Hepatocyte (in vitro differentiated cells): ENCODE measurements at regions not wholly inside any gene's neighbourhood (a gene's known extent, or its start where the extent isn't known, plus 50 kb on each side); places are given as distances from the start of the nearest gene placed in this dataset.

Experiments used
- DNase-seq: peaks from one replicate; pipeline ENCODE4 v3.0.0-alpha.2; 2016; ENCODE audit warnings: low spot score
- H2AFZ ChIP-seq: fragments of 200-600 bp; sonication (generic); 2 replicates; pipeline ENCODE4 v1.6.0; 2016; ENCODE audit warnings: antibody characterized with exemption, mild to moderate bottlenecking
- H3K27ac ChIP-seq: fragments of 200-600 bp; sonication (generic); 2 replicates; pipeline ENCODE4 v1.5.1; 2016; ENCODE audit warnings: mild to moderate bottlenecking
- H3K27me3 ChIP-seq: fragments of 200-600 bp; sonication (generic); 2 replicates; pipeline ENCODE4 v1.6.1; 2016
- H3K36me3 ChIP-seq: fragments of 200-600 bp; sonication (generic); replicated peaks from 2 replicates; pipeline ENCODE4 v1.5.1; 2016; ENCODE audit warnings: low read depth; ENCODE audit not compliant: insufficient read depth
- H3K4me1 ChIP-seq: fragments of 200-600 bp; sonication (generic); 2 replicates; pipeline ENCODE4 v1.5.1; 2016; ENCODE audit warnings: mild to moderate bottlenecking, moderate library complexity; ENCODE audit not compliant: insufficient read depth
- H3K4me2 ChIP-seq: fragments of 200-600 bp; sonication (generic); 2 replicates; pipeline ENCODE4 v1.6.0; 2016
- H3K4me3 ChIP-seq: fragments of 200-600 bp; sonication (generic); 2 replicates; pipeline ENCODE4 v1.5.1; 2016; ENCODE audit warnings: mild to moderate bottlenecking
- H3K79me2 ChIP-seq: fragments of 200-600 bp; sonication (generic); 2 replicates; pipeline ENCODE4 v1.6.0; 2017; ENCODE audit warnings: mild to moderate bottlenecking
- H3K9me2 ChIP-seq: fragments of 200-600 bp; sonication (generic); replicated peaks from 2 replicates; pipeline ENCODE4 v1.6.0; 2017; ENCODE audit warnings: mild to moderate bottlenecking; ENCODE audit not compliant: insufficient read depth
- H3K9me3 ChIP-seq: fragments of 200-600 bp; sonication (generic); 2 replicates; pipeline ENCODE4 v1.5.1; 2016; ENCODE audit warnings: low read depth, mild to moderate bottlenecking
- H4K20me1 ChIP-seq: fragments of 200-600 bp; sonication (generic); 2 replicates; pipeline ENCODE4 v1.6.0; 2016; ENCODE audit warnings: mild to moderate bottlenecking; ENCODE audit not compliant: insufficient read depth, poor library complexity, severe bottlenecking
- EZH2 ChIP-seq: fragments of 200-600 bp; sonication (generic); IDR thresholded peaks from 2 replicates; pipeline ENCODE4 v1.6.1; 2016; ENCODE audit warnings: antibody characterized with exemption, mild to moderate bottlenecking, borderline replicate concordance
- EZH2phosphoT487 ChIP-seq: fragments of 200-600 bp; sonication (generic); IDR thresholded peaks from one replicate; pipeline ENCODE4 v1.6.1; 2018; ENCODE audit warnings: antibody characterized with exemption, mild to moderate bottlenecking, low read depth, moderate library complexity; ENCODE audit not compliant: unreplicated experiment, severe bottlenecking
- WGBS: methylation state at CpG from one replicate; pipeline ENCODE4 v1.1.6; 2016; ENCODE audit warnings: low lambda C conversion rate; ENCODE audit errors: missing lambda C conversion rate; 5-methylcytosine and 5-hydroxymethylcytosine counted together
- TF ChIP-seq, protein P1 (sequence below): fragments of 200-600 bp; sonication (generic); IDR thresholded peaks from 2 replicates; pipeline ENCODE4 v1.5.1; 2016; ENCODE audit warnings: antibody characterized with exemption, mild to moderate bottlenecking; ENCODE audit not compliant: poor library complexity

DNA sequence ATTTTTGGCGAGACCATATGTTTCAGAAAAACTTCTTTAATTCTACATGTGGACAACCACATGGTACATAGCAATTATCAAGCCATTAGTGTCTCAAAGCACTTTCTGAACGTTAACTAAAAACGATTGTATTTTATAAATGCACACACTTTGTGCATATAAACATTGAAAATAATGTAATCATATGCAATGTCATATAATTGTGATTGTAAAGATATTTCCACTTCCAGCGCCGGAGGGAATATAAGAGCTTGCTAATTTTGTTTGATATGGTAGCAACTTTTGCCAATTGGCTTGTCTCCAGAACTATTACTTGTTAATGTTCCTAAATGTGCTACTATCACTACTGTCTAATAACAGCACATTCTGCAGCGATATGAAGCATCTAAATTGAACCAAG, 162.3 kb upstream of the SMIM31 start:
- no peak for DNase-seq
- WGBS = 76% methylated on average over 6 of the region's 6 CpGs
- Histone ChIP-seq H3K9me3 (no peaks in the 10 kb centered on the region), H3K27ac (no peak overlapping the region), H3K36me3 (no peaks in the 10 kb centered on the region), H4K20me1 (no peaks in the 10 kb centered on the region), H3K4me2 (no peak overlapping the region), H3K4me3 (no peak overlapping the region), H3K79me2 (no peaks in the 10 kb centered on the region), H3K27me3 (no peaks in the 10 kb centered on the region), H2AFZ (no peak overlapping the region), H3K9me2 (no peaks in the 10 kb centered on the region), H3K4me1 (no peaks in the 10 kb centered on the region)
- no peak for TF ChIP-seq EZH2
- TF ChIP-seq EZH2phosphoT487 = no peak
- TF ChIP-seq, protein P1, sequence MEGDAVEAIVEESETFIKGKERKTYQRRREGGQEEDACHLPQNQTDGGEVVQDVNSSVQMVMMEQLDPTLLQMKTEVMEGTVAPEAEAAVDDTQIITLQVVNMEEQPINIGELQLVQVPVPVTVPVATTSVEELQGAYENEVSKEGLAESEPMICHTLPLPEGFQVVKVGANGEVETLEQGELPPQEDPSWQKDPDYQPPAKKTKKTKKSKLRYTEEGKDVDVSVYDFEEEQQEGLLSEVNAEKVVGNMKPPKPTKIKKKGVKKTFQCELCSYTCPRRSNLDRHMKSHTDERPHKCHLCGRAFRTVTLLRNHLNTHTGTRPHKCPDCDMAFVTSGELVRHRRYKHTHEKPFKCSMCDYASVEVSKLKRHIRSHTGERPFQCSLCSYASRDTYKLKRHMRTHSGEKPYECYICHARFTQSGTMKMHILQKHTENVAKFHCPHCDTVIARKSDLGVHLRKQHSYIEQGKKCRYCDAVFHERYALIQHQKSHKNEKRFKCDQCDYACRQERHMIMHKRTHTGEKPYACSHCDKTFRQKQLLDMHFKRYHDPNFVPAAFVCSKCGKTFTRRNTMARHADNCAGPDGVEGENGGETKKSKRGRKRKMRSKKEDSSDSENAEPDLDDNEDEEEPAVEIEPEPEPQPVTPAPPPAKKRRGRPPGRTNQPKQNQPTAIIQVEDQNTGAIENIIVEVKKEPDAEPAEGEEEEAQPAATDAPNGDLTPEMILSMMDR = no peak

DNA sequence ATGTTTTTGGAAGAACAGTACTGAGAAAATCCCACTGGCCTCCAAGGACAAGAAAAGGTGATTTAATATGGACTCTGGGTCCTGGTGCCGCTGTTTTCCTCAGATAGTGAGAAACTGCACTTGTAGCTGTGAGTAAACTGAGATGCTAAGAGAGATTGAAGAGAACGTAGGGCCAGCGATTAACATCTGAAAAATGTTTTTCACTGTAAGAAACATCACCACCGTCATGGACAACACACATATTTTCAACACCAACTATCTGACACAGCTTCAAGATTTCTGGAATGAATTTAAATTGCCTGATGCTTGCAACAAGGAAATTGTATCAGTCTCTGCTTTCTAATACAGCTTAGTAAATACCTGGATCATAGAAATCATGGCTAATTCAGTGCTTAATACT, 158.2 kb upstream of the SMIM31 start:
- H4K20me1 ChIP-seq = no peaks in the 10 kb centered on the region
- TF ChIP-seq EZH2phosphoT487 (no peak), EZH2 (no peak)
- TF ChIP-seq, protein P1 = no peak
- no peak overlapping the region for H3K4me3 ChIP-seq
- no peaks in the 10 kb centered on the region for H3K9me3 ChIP-seq
- H3K4me1 ChIP-seq = no peaks in the 10 kb centered on the region
- WGBS = 88% methylated on average over 4 of the region's 4 CpGs
- H3K79me2 ChIP-seq = no peaks in the 10 kb centered on the region
- H3K27ac ChIP-seq = no peak overlapping the region
- no peaks in the 10 kb centered on the region for H3K9me2 ChIP-seq
- H3K36me3 ChIP-seq = no peaks in the 10 kb centered on the region
- no peak overlapping the region for H2AFZ ChIP-seq
- no peak overlapping the region for H3K4me2 ChIP-seq
- DNase-seq = no peak
- H3K27me3 ChIP-seq = no peaks in the 10 kb centered on the region

DNA sequence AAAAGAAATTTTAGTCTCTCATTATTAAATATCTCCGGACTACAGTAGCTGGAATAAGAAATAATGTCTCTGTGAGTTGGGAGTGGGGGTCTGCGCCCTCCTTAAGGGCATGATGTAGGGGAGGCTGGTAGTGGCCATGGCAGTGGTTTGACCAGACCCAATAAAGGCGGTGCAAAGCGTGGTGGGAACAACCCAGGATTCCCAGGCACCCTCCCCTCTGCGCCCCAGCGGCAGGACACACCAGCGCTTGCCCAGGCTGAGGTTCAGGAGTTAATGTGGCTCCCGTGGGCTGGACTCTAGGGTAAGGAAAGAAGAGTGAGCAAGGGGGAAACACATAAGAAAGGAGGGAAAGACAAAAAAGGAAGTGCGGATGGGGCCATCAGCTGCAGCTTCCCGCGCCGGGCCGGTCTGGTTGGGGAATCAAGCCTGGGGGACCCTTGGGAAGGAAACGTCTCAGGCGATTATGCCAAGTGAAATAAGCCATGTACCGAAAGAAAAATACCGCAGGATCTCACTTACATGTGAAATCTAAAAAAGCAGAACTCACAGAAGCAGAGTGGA, 157.5 kb upstream of the SMIM31 start:
- WGBS = 93% methylated on average over 16 of the region's 17 CpGs
- no peak for TF ChIP-seq EZH2phosphoT487
- TF ChIP-seq, protein P1 = no peak
- Histone ChIP-seq H3K4me1 (no peaks in the 10 kb centered on the region), H3K4me3 (no peak overlapping the region), H3K79me2 (no peaks in the 10 kb centered on the region), H3K36me3 (no peaks in the 10 kb centered on the region), H3K4me2 (no peak overlapping the region), H4K20me1 (no peaks in the 10 kb centered on the region), H3K9me3 (no peaks in the 10 kb centered on the region), H3K27me3 (no peaks in the 10 kb centered on the region), H3K27ac (no peak overlapping the region), H2AFZ (no peak overlapping the region), H3K9me2 (no peaks in the 10 kb centered on the region)
- DNase-seq = no peak

GRCh38 chr4:164596927-164597326, 157.0 kb upstream of the SMIM31 start:
- DNase-seq = no peak
- Histone ChIP-seq H4K20me1 (no peaks in the 10 kb centered on the region), H3K9me3 (no peaks in the 10 kb centered on the region), H3K4me3 (no peak overlapping the region), H3K9me2 (no peaks in the 10 kb centered on the region), H3K27me3 (no peaks in the 10 kb centered on the region), H3K27ac (no peak overlapping the region), H3K36me3 (no peaks in the 10 kb centered on the region), H3K4me1 (no peaks in the 10 kb centered on the region), H3K4me2 (no peak overlapping the region), H3K79me2 (no peaks in the 10 kb centered on the region), H2AFZ (no peak overlapping the region)
- TF ChIP-seq, protein P1 = no peak
- no peak for TF ChIP-seq EZH2phosphoT487
- TF ChIP-seq EZH2 = no peak
- 53% methylated on average over 1 of the region's 1 CpG for WGBS
